GM12878 (cell line): ENCODE measurements at regions not wholly inside any gene's neighbourhood (a gene's known extent, or its start where the extent isn't known, plus 50 kb on each side); places are given as distances from the start of the nearest gene placed in this dataset.

ENCODE experiments used
- ATAC-seq: fragments of 200-7000 bp; cut with Tn5 transposase; 3 replicates; pipeline ENCODE4 v1.9.1; 2020; ENCODE audit warnings: mild to moderate bottlenecking, moderate library complexity
- BruUV-seq: library from RNA; stranded (reverse); fragments of 400-500 nt; replicated peaks from 2 replicates; lab custom pipeline; 2021; lab: Mats Ljungman, UMichigan
- CTCF ChIA-PET: fragments of 300-600 bp; sonication (Branson Sonifier 250); formaldehyde crosslinking; extraction: SDS; loops from one replicate; lab custom pipeline; 2021; ENCODE audit warnings: inconsistent platforms; lab: Yijun Ruan, JAX
- POLR2A ChIA-PET: fragments of 350-600 bp; formaldehyde crosslinking; extraction: SDS; loops from one replicate; lab custom pipeline; 2021; ENCODE audit warnings: inconsistent platforms; lab: Charles Lee
- RAD21 ChIA-PET: fragments of 300-600 bp; sonication (Branson Sonifier 250); formaldehyde crosslinking; loops from one replicate; lab custom pipeline; 2023; ENCODE audit warnings: antibody characterized with exemption; ENCODE audit not compliant: unreplicated experiment; lab: Charles Lee
- SMC1A ChIA-PET: fragments of 300-600 bp; sonication (Branson Sonifier 250); formaldehyde crosslinking; loops from one replicate; lab custom pipeline; 2023; ENCODE audit not compliant: unreplicated experiment, uncharacterized antibody; lab: Charles Lee
- DNase-seq: peaks from one replicate; pipeline ENCODE4 v3.0.0-alpha.2; 2011; ENCODE audit warnings: low read depth, low spot score
- FAIRE-seq: peaks from 3 replicates; lab custom pipeline; 2011; peaks lifted over from hg19 to GRCh38; lab: Jason Lieb, UNC
- H2AFZ ChIP-seq: 2 replicates; pipeline ENCODE4 v1.6.0; 2011; ENCODE audit warnings: low read depth, low read length, control low read depth; ENCODE audit not compliant: control insufficient read depth
- H3K27ac ChIP-seq: 2 replicates; pipeline ENCODE4 v1.5.1; 2011; ENCODE audit warnings: control low read depth; ENCODE audit not compliant: control insufficient read depth, insufficient read depth
- H3K27me3 ChIP-seq, 2 experiments: replicated peaks in 1 of 2; 2 replicates each; pipeline versions ENCODE4 v1.6.0 to v1.6.1; 2011; ENCODE audit warnings: low read length in 1 of 2; ENCODE audit not compliant: control insufficient read depth in 2 of 2, insufficient read depth in 2 of 2
- H3K36me3 ChIP-seq, 2 experiments: 2 replicates each; pipeline ENCODE4 v1.5.1; 2011; ENCODE audit warnings: low read length in 1 of 2; ENCODE audit not compliant: control insufficient read depth in 2 of 2, insufficient read depth in 2 of 2
- H3K4me1 ChIP-seq: 2 replicates; pipeline ENCODE4 v1.6.1; 2011; ENCODE audit warnings: mild to moderate bottlenecking, low read length, moderate library complexity, mixed read lengths; ENCODE audit not compliant: control insufficient read depth, insufficient read depth
- H3K4me2 ChIP-seq: 2 replicates; pipeline ENCODE4 v1.6.0; 2011; ENCODE audit warnings: control low read depth; ENCODE audit not compliant: control insufficient read depth, insufficient read depth
- H3K4me3 ChIP-seq: fragments of 200-600 bp; sonication (generic); 2 replicates; pipeline ENCODE4 v1.5.1; 2016
- H3K79me2 ChIP-seq: 2 replicates; pipeline ENCODE4 v1.6.0; 2011; ENCODE audit warnings: low read length; ENCODE audit not compliant: control insufficient read depth, insufficient read depth
- H3K9ac ChIP-seq: 2 replicates; pipeline ENCODE4 v1.8.0; 2011; ENCODE audit warnings: low read length, control low read depth, mixed read lengths; ENCODE audit not compliant: control insufficient read depth, insufficient read depth
- H3K9me3 ChIP-seq: replicated peaks from 3 replicates; pipeline ENCODE4 v1.5.1; 2011; ENCODE audit warnings: mild to moderate bottlenecking, low read length; ENCODE audit not compliant: control insufficient read depth, insufficient read depth
- H4K20me1 ChIP-seq: 2 replicates; pipeline ENCODE4 v1.6.0; 2011; ENCODE audit not compliant: control insufficient read depth, insufficient read depth
- CTCF ChIP-seq, 3 experiments: IDR thresholded peaks in 2 of 3; conservative IDR thresholded peaks in 1 of 3; 2 replicates each; pipeline ENCODE4 v1.5.1; 2011; ENCODE audit warnings: low read depth in 3 of 3, low read length in 3 of 3, mild to moderate bottlenecking in 3 of 3, control low read depth in 2 of 3, moderate library complexity in 2 of 3, inconsistent platforms in 1 of 3, mixed read lengths in 1 of 3; ENCODE audit not compliant: control insufficient read depth in 2 of 3, insufficient read depth in 1 of 3; ENCODE audit errors: extremely low read depth in 1 of 3
- ESRRA ChIP-seq: IDR thresholded peaks from 2 replicates; pipeline ENCODE4 v1.6.1; 2012; ENCODE audit warnings: mild to moderate bottlenecking, low read length, improper control_type of control experiment
- RAD21 ChIP-seq: IDR thresholded peaks from 2 replicates; pipeline ENCODE4 v1.6.1; 2011; ENCODE audit warnings: mild to moderate bottlenecking, low read depth, low read length, moderate library complexity; ENCODE audit not compliant: insufficient read depth
- RAD51 ChIP-seq: fragments of 450-650 bp; IDR thresholded peaks from 2 replicates; pipeline ENCODE4 v1.6.1; 2016; ENCODE audit warnings: moderate library complexity, mild to moderate bottlenecking, inconsistent platforms
- RBBP5 ChIP-seq: fragments of 200-600 bp; sonication (generic); conservative IDR thresholded peaks from 2 replicates; pipeline ENCODE4 v1.6.1; 2016
- SKIL ChIP-seq: fragments of 450-650 bp; IDR thresholded peaks from 2 replicates; pipeline ENCODE4 v1.6.1; 2017; ENCODE audit warnings: mild to moderate bottlenecking, low read depth, inconsistent platforms; ENCODE audit not compliant: poor library complexity, severe bottlenecking
- SMC3 ChIP-seq: IDR thresholded peaks from 2 replicates; pipeline ENCODE4 v1.6.1; 2011; ENCODE audit warnings: low read length, improper control_type of control experiment, borderline replicate concordance
- ZBTB40 ChIP-seq: fragments of 450-650 bp; IDR thresholded peaks from 2 replicates; pipeline ENCODE4 v1.6.1; 2016; ENCODE audit warnings: mild to moderate bottlenecking, moderate library complexity, borderline replicate concordance
- WGBS: methylation state at CpG from one replicate; pipeline ENCODE4 v1.1.6; 2016; ENCODE audit warnings: low lambda C conversion rate; ENCODE audit not compliant: insufficient replicate concordance, insufficient coverage; ENCODE audit errors: missing lambda C conversion rate; 5-methylcytosine and 5-hydroxymethylcytosine counted together
- in situ Hi-C: fragments of 300-500 bp; cut with MboI; formaldehyde crosslinking; loops from 9 replicates; pipeline ENCODE4 v1.14.3; 2018; ENCODE audit warnings: mixed read lengths
- intact Hi-C: fragments of 100-400 bp; cut with micrococcal nuclease; formaldehyde crosslinking; loops from one replicate; pipeline ENCODE4 v1.14.2; 2022; ENCODE audit not compliant: unreplicated experiment

GRCh38 chr13:91078093-91078679, 269.3 kb upstream of the MIR17HG start:
- ChIA-PET SMC1A (interaction anchor here (0.5 to 2.8 kb wide), 15 partner anchors 10 to 255 kb away, joined by 3 to 14 read pairs (median 4); no protein-coding TSS in a partner anchor), POLR2A (interaction anchor here (0.5 kb wide), 1 partner anchor 407 kb away, joined by 3 read pairs; no protein-coding TSS in a partner anchor), RAD21 (interaction anchor here (0.7 to 1.5 kb wide), 4 partner anchors 22 to 170 kb away, joined by 3 to 9 read pairs (median 4); no protein-coding TSS in a partner anchor), CTCF (interaction anchor here (0.6 to 1.9 kb wide), 21 partner anchors 9 to 328 kb away, joined by 3 to 9 read pairs (median 3); no protein-coding TSS in a partner anchor)
- ATAC-seq (peak; percentile 44), FAIRE-seq (no peak), DNase-seq (no peak)
- Histone ChIP-seq H3K9ac (no peak overlapping the region), H2AFZ (no peak overlapping the region), H3K79me2 (no peaks in the 10 kb centered on the region), H3K9me3 (no peaks in the 10 kb centered on the region), H4K20me1 (no peaks in the 10 kb centered on the region), H3K4me1 (no peaks in the 10 kb centered on the region), H3K4me3 (no peak overlapping the region), H3K27ac (no peak overlapping the region), H3K27me3 (no peaks in the 10 kb centered on the region), H3K36me3 (no peaks in the 10 kb centered on the region), H3K4me2 (no peak overlapping the region)
- intact Hi-C loops: loop anchor here (5.0 kb wide), 1 partner anchor 169 kb away; no protein-coding TSS in a partner anchor
- TF ChIP-seq RBBP5 (no peak), ESRRA (no peak), SMC3 (peak; percentile 47; the same call in 1 of the 2 replicates), ZBTB40 (no peak), SKIL (no peak), RAD51 (no peak), CTCF (IDR thresholded peaks at IDR 0.05 in 2 of 3, conservative IDR thresholded peaks at IDR 0.05 in 1 of 3; ENCODE audit: control insufficient read depth in 2 of 3, extremely low read depth in 1 of 3, insufficient read depth in 1 of 3, low read depth in 3 of 3, low read length in 3 of 3) (peak in 2 of 3 experiments; percentile 20 to 28; a peak in 3 of 6 replicates), RAD21 (peak; percentile 34; the same call in 1 of the 2 replicates)
- no TSS peak for BruUV-seq
- in situ Hi-C loops: no loop called here
- 2% methylated on average over 4 of the region's 4 CpGs for WGBS
